OCI-M2 (cell line): ENCODE measurements at regions not wholly inside any gene's neighbourhood (a gene's known extent, or its start where the extent isn't known, plus 50 kb on each side); places are given as distances from the start of the nearest gene placed in this dataset.
"Not testable (repeated sequence)": the region's sequence is repeated elsewhere in the genome, so short reads cannot be mapped to it uniquely, and the experiment has no call there.

Source experiments
- DNase-seq: peaks from one replicate; lab custom pipeline; 2025; ENCODE audit not compliant: unreplicated experiment; lab: John Stamatoyannopoulos, UW

GRCh38 chr6:121682666-121683065, 247.2 kb downstream of the GJA1 start:
- no peak for DNase-seq

- DNase-seq: not testable (repeated sequence)
These were observed 250.4 kb downstream of the GJA1 start for GRCh38 chr6:121685806-121686205.

GRCh38 chr6:121686611-121687023, 251.2 kb downstream of the GJA1 start:
- no peak for DNase-seq

- DNase-seq: no peak
These were observed 253.5 kb downstream of the GJA1 start for GRCh38 chr6:121688974-121689373.

GRCh38 chr6:121691126-121691551, 255.7 kb downstream of the GJA1 start:
- no peak for DNase-seq

- DNase-seq: no peak
These were observed 258.9 kb downstream of the GJA1 start for GRCh38 chr6:121694389-121694788.

GRCh38 chr6:121694801-121695251, 259.4 kb downstream of the GJA1 start:
- no peak for DNase-seq

GRCh38 chr6:121695329-121695728, 259.9 kb downstream of the GJA1 start:
- DNase-seq: no peak

- DNase-seq: no peak
These were observed 262.5 kb downstream of the GJA1 start for GRCh38 chr6:121697921-121698320.

GRCh38 chr6:121698617-121699016, 263.2 kb downstream of the GJA1 start:
- DNase-seq: no peak

GRCh38 chr6:121703129-121703528, 267.7 kb downstream of the GJA1 start:
- not testable (repeated sequence) for DNase-seq

- no peak for DNase-seq
These were observed 276.0 kb downstream of the GJA1 start for GRCh38 chr6:121711472-121711871.

- no peak for DNase-seq
These were observed 282.2 kb downstream of the GJA1 start for GRCh38 chr6:121717686-121718085.

GRCh38 chr6:121720867-121721266, 285.4 kb downstream of the GJA1 start:
- DNase-seq: not testable (repeated sequence)

GRCh38 chr6:121723623-121724022, 288.2 kb downstream of the GJA1 start:
- no peak for DNase-seq

- no peak for DNase-seq
These were observed 289.1 kb downstream of the GJA1 start for GRCh38 chr6:121724576-121724975.

GRCh38 chr6:121726596-121726995, 291.1 kb downstream of the GJA1 start:
- DNase-seq: no peak

- DNase-seq: no peak
These were observed 295.2 kb downstream of the GJA1 start for GRCh38 chr6:121730616-121731015.

GRCh38 chr6:121731381-121731780, 295.9 kb downstream of the GJA1 start:
- no peak for DNase-seq

GRCh38 chr6:121732641-121733040, 297.2 kb downstream of the GJA1 start:
- no peak for DNase-seq

GRCh38 chr6:121733234-121733633, 297.8 kb downstream of the GJA1 start:
- no peak for DNase-seq

- DNase-seq: not testable (repeated sequence)
These were observed 304.7 kb downstream of the GJA1 start for GRCh38 chr6:121740188-121740587.

- DNase-seq: no peak
These were observed 308.2 kb downstream of the GJA1 start for GRCh38 chr6:121743691-121744090.

GRCh38 chr6:121748376-121748775, 312.9 kb downstream of the GJA1 start:
- no peak for DNase-seq
